ENCODE measurements at regions not wholly inside any gene's neighbourhood (a gene's known extent, or its start where the extent isn't known, plus 50 kb on each side); places are given as distances from the start of the nearest gene placed in this dataset.

DNA sequence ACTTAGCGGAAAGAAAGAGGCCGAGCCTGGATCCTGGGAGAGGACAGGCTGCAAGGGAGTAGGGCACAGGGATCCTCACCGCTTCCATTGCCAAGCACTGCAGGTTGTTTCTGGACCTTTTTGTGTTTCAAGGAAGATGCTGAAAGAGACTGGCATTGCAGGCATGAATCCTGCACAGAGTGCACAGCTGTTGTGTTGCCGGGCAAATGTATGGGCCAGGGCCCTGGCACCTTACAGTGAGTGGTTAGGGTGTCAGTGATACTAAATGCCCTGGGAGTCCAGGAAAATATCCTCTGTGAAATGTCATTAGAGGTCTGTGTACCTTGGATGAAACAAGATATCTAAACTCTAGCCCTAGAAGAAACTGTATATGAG is 145.5 kb upstream of the FGGY start:
- TF ChIP-seq POLR2AphosphoS5 (IDR thresholded peaks at IDR 0.05) = no peak
- TF ChIP-seq, protein P1, sequence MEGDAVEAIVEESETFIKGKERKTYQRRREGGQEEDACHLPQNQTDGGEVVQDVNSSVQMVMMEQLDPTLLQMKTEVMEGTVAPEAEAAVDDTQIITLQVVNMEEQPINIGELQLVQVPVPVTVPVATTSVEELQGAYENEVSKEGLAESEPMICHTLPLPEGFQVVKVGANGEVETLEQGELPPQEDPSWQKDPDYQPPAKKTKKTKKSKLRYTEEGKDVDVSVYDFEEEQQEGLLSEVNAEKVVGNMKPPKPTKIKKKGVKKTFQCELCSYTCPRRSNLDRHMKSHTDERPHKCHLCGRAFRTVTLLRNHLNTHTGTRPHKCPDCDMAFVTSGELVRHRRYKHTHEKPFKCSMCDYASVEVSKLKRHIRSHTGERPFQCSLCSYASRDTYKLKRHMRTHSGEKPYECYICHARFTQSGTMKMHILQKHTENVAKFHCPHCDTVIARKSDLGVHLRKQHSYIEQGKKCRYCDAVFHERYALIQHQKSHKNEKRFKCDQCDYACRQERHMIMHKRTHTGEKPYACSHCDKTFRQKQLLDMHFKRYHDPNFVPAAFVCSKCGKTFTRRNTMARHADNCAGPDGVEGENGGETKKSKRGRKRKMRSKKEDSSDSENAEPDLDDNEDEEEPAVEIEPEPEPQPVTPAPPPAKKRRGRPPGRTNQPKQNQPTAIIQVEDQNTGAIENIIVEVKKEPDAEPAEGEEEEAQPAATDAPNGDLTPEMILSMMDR (IDR thresholded peaks at IDR 0.05) = peak in 1 of 4 experiments; percentile 10
- no peak for TF ChIP-seq POLR2A (IDR thresholded peaks at IDR 0.05)
- TF ChIP-seq EP300 (IDR thresholded peaks at IDR 0.05) = no peak
